ENCODE measurements at regions not wholly inside any gene's neighbourhood (a gene's known extent, or its start where the extent isn't known, plus 50 kb on each side); places are given as distances from the start of the nearest gene placed in this dataset.
"Not testable (repeated sequence)": the region's sequence is repeated elsewhere in the genome, so short reads cannot be mapped to it uniquely, and the experiment has no call there.

- DNase-seq (ENCODE audit: low read depth in 3 of 3, low spot score in 2 of 3) = no peak
Measured at GRCh38 chr15:39499681-39500080, 81.2 kb upstream of the THBS1 start.

GRCh38 chr15:39501366-39502081 lies 79.4 kb upstream of the THBS1 start:
- no peak for DNase-seq (ENCODE audit: low read depth in 3 of 3, low spot score in 2 of 3)

- DNase-seq (ENCODE audit: low read depth in 3 of 3, low spot score in 2 of 3) = no peak
Measured at GRCh38 chr15:39502082-39502447, 78.8 kb upstream of the THBS1 start.

GRCh38 chr15:39502611-39503195 lies 78.2 kb upstream of the THBS1 start:
- DNase-seq (ENCODE audit: low read depth in 3 of 3, low spot score in 2 of 3) = no peak

- DNase-seq (ENCODE audit: low read depth in 3 of 3, low spot score in 2 of 3) = no peak
Measured at GRCh38 chr15:39503526-39503925, 77.4 kb upstream of the THBS1 start.

- no peak for DNase-seq (ENCODE audit: low read depth in 3 of 3, low spot score in 2 of 3)
Measured at GRCh38 chr15:39504808-39505207, 76.1 kb upstream of the THBS1 start.

GRCh38 chr15:39506146-39506545 lies 74.7 kb upstream of the THBS1 start:
- no peak for DNase-seq (ENCODE audit: low read depth in 3 of 3, low spot score in 2 of 3)

- no peak for DNase-seq (ENCODE audit: low read depth in 3 of 3, low spot score in 2 of 3)
Measured at GRCh38 chr15:39508536-39508935, 72.3 kb upstream of the THBS1 start.

GRCh38 chr15:39510001-39510701 lies 70.7 kb upstream of the THBS1 start:
- DNase-seq (ENCODE audit: low read depth in 3 of 3, low spot score in 2 of 3) = no peak

- no peak for DNase-seq (ENCODE audit: low read depth in 3 of 3, low spot score in 2 of 3)
Measured at GRCh38 chr15:39511000-39511915, 69.6 kb upstream of the THBS1 start.

GRCh38 chr15:39511916-39512260 lies 69.0 kb upstream of the THBS1 start:
- DNase-seq (ENCODE audit: low read depth in 3 of 3, low spot score in 2 of 3) = no peak

GRCh38 chr15:39512643-39513042 lies 68.2 kb upstream of the THBS1 start:
- no peak for DNase-seq (ENCODE audit: low read depth in 3 of 3, low spot score in 2 of 3)

- no peak for DNase-seq (ENCODE audit: low read depth in 3 of 3, low spot score in 2 of 3)
Measured at GRCh38 chr15:39513936-39514335, 66.9 kb upstream of the THBS1 start.

GRCh38 chr15:39514933-39515332 lies 65.9 kb upstream of the THBS1 start:
- DNase-seq (ENCODE audit: low read depth in 3 of 3, low spot score in 2 of 3) = no peak

- no peak for DNase-seq (ENCODE audit: low read depth in 3 of 3, low spot score in 2 of 3)
Measured at GRCh38 chr15:39515765-39516164, 65.1 kb upstream of the THBS1 start.

GRCh38 chr15:39517122-39517855 lies 63.6 kb upstream of the THBS1 start:
- no peak for DNase-seq (ENCODE audit: low read depth in 3 of 3, low spot score in 2 of 3)

GRCh38 chr15:39523968-39524367 lies 56.9 kb upstream of the THBS1 start:
- not testable (repeated sequence) for DNase-seq (ENCODE audit: low read depth in 3 of 3, low spot score in 2 of 3)

GRCh38 chr15:39529457-39529856 lies 51.4 kb upstream of the THBS1 start:
- DNase-seq (ENCODE audit: low read depth in 3 of 3, low spot score in 2 of 3) = no peak

- no peak for DNase-seq (ENCODE audit: low read depth in 3 of 3, low spot score in 2 of 3)
Measured at GRCh38 chr15:39530480-39531342, 50.2 kb upstream of the THBS1 start.
